T-helper 1 cell treated with Interleukin-12 subunit alpha and Interleukin-12 subunit beta and Interleukin-4 antibody, amounts not matched to agents 30 μg/mL and 1 μg/mL, for 36 hours (primary cell): ENCODE measurements at regions not wholly inside any gene's neighbourhood (a gene's known extent, or its start where the extent isn't known, plus 50 kb on each side); places are given as distances from the start of the nearest gene placed in this dataset.

Experiments used
- H3K27ac Mint-ChIP-seq: one replicate; pipeline ENCODE4 v1.8.0; 2021; ENCODE audit warnings: mild to moderate bottlenecking, mixed read lengths
- H3K27me3 Mint-ChIP-seq: one replicate; pipeline ENCODE4 v1.8.0; 2021; ENCODE audit warnings: low read depth, mixed read lengths
- H3K36me3 Mint-ChIP-seq: one replicate; pipeline ENCODE4 v1.8.0; 2021; ENCODE audit warnings: low read depth, mixed read lengths
- H3K4me1 Mint-ChIP-seq: one replicate; pipeline ENCODE4 v1.8.0; 2021; ENCODE audit warnings: low read depth, mixed read lengths
- H3K4me3 Mint-ChIP-seq: one replicate; pipeline ENCODE4 v1.8.0; 2021; ENCODE audit warnings: mild to moderate bottlenecking, moderate library complexity, mixed read lengths
- H3K9me3 Mint-ChIP-seq: one replicate; pipeline ENCODE4 v1.8.0; 2021; ENCODE audit warnings: mixed read lengths

DNA sequence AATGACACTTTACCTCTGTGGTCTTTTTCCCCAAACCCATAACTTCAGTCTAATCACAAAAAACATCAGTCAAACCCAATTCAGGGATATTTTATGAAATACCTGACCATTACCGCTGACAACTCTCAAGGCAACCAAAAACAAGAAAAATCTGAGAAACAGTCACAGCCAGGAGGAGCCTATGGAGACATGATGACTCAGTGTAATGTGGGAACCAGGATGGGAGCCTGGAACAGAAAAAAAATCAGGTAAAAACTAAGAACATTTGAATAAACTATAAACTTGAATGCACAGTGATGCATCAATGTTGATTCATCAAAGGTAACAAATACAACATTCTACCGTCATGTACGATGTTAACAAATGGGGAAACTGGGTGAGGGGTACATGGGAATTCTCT, 84.1 kb upstream of the TSHZ2 start:
- H3K4me1 Mint-ChIP-seq = no peaks in the 10 kb centered on the region
- H3K4me3 Mint-ChIP-seq = no peak overlapping the region
- no peak overlapping the region for H3K27ac Mint-ChIP-seq
- peaks cover 10% of the 10 kb centered on the region for H3K27me3 Mint-ChIP-seq
- no peaks in the 10 kb centered on the region for H3K36me3 Mint-ChIP-seq
- H3K9me3 Mint-ChIP-seq = peaks cover 8% of the 10 kb centered on the region

DNA sequence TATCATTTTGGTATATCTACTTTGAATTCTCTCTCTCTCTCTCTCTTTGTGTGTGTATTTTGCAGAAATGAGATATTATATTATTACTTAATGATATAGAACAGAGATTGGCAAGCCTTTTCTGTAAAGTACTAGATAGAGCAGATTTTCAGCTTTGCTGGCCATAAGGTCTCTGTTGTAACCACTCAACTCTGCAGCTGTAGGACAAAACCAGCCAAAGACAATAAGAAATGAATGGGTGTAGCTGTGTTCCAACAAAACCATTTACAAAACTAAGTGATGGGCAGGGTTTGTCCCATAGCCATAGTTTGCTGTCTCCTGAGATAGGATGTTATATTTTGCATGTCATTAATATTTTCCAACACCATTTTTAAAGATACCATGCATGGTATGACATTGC, 91.2 kb upstream of the TSHZ2 start:
- no peaks in the 10 kb centered on the region for H3K4me1 Mint-ChIP-seq
- no peak overlapping the region for H3K27ac Mint-ChIP-seq
- H3K27me3 Mint-ChIP-seq = peaks cover 10% of the 10 kb centered on the region
- H3K4me3 Mint-ChIP-seq = no peak overlapping the region
- no peaks in the 10 kb centered on the region for H3K9me3 Mint-ChIP-seq
- H3K36me3 Mint-ChIP-seq = no peaks in the 10 kb centered on the region

DNA sequence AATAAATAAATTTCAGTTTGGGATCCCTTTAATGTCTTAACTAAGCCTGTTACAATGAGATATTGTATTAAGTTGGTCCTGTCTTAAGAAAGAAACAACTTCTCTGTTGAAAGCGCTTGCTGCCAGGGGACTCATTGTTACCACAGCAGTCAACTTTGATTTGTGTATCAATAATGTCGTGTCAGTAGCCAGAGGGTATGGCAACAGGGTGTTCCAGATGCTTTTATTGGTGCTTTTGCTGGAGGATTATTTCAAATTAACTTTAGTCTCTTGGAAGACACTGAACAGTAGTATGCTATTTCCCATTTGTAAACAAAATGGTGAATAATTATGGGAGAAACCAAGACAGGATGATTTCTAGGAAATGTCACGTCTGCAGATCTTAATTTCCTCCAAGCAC, 91.9 kb upstream of the TSHZ2 start:
- H3K36me3 Mint-ChIP-seq = no peaks in the 10 kb centered on the region
- H3K27ac Mint-ChIP-seq = no peak overlapping the region
- H3K4me3 Mint-ChIP-seq = no peak overlapping the region
- peaks cover 10% of the 10 kb centered on the region for H3K27me3 Mint-ChIP-seq
- H3K4me1 Mint-ChIP-seq = no peaks in the 10 kb centered on the region
- no peaks in the 10 kb centered on the region for H3K9me3 Mint-ChIP-seq

DNA sequence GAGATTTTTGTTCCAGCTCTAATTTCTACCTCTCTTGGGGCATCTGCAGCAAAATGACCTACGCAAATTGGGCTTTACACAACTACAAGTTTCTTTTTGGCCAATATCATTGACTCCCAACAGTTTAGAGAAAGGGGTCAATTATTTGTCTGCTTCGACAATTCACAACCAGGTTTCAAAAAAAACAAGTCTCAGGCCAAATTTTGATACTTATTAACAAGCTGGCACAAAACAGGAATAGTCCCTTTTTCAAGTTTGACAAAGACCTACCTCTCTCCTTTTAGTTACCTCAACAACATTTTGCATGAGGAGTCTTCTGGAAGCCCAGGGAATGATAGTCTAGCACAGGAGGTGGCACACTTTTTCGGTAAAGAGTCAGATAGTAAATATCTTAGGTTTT, 97.9 kb upstream of the TSHZ2 start:
- Mint-ChIP-seq H3K4me3 (no peak overlapping the region), H3K36me3 (no peaks in the 10 kb centered on the region), H3K27me3 (no peaks in the 10 kb centered on the region), H3K27ac (no peak overlapping the region), H3K4me1 (peaks cover 2% of the 10 kb centered on the region), H3K9me3 (no peaks in the 10 kb centered on the region)

DNA sequence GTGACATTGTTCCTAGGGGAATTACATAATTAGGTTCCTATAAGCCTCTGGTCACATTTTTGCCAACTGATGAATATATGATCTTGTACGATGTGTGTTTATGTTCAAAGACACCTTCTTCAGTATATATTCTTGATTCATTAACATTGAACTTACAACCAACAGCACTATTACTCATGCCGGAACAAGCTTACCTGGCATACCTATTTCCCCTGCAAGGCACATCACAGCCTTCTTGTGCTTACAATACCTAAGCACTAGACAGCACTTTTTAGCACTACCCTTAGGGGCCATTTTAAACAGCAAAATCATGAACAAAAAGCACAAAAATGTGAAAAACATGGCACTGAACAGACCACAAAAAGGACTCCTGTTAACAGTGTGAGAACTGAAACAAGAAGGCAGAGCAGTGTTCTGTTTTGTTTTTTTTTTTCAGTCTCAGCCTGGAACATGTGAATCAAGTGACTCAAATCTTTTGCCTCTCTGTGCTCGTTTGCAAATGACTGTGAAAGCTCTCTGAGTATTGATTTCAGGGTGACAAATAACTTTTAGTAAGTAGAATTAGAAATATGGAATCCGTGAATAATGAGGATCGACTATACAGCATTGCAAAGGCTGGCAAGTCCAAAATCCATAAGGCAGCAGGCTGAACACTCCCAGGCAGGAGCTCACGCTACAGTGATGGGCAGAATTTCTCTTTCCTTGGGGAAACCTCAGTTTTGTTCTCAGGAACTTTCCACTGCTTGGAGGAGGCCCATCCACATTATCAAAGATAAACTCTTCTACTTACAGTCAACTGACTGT, 102.3 kb upstream of the TSHZ2 start:
- no peak overlapping the region for H3K4me3 Mint-ChIP-seq
- no peak overlapping the region for H3K27ac Mint-ChIP-seq
- H3K36me3 Mint-ChIP-seq = no peaks in the 10 kb centered on the region
- H3K4me1 Mint-ChIP-seq = peaks cover 4% of the 10 kb centered on the region
- no peaks in the 10 kb centered on the region for H3K27me3 Mint-ChIP-seq
- no peaks in the 10 kb centered on the region for H3K9me3 Mint-ChIP-seq

DNA sequence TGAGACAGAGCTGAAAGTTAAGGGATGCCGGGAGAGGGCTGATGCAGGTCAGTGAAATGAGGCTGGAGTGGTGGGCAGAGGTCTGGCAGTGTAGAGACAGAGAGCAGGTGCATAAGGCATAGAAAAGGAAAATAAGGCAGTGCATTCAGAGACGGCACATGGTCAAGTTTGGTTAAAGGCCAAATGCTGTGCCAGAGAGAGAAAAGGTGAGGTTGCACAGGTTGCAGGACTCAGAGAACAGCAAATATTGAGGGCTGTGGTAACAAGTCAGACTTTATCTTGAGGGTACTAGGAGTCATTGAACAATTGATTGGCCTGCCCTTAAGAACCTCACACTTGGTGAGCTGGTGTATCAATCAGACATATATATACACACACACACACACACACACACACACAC, 102.9 kb upstream of the TSHZ2 start:
- no peaks in the 10 kb centered on the region for H3K36me3 Mint-ChIP-seq
- H3K9me3 Mint-ChIP-seq = no peaks in the 10 kb centered on the region
- H3K4me3 Mint-ChIP-seq = no peak overlapping the region
- no peaks in the 10 kb centered on the region for H3K27me3 Mint-ChIP-seq
- H3K27ac Mint-ChIP-seq = no peak overlapping the region
- H3K4me1 Mint-ChIP-seq = peaks cover 8% of the 10 kb centered on the region

DNA sequence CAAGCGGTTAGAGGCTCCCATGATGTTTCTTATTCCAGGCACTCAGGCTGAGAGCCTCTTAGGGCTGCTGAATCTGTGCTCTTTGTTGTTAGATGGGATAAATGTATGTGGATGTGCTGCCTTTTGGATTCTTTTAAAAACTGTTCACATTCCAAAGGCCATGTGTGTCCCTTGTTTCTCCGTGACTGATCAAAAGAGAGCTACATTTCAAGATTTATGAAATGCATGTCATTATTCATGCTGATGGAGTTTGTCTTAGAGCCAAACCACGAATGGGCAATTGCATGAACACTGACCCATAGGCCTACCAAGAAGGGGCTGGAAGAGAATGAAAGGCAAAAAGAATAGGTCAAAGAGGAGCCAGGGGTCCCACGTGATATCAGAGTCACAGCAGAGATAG, 104.9 kb upstream of the TSHZ2 start:
- peaks cover 8% of the 10 kb centered on the region for H3K4me1 Mint-ChIP-seq
- no peaks in the 10 kb centered on the region for H3K27me3 Mint-ChIP-seq

DNA sequence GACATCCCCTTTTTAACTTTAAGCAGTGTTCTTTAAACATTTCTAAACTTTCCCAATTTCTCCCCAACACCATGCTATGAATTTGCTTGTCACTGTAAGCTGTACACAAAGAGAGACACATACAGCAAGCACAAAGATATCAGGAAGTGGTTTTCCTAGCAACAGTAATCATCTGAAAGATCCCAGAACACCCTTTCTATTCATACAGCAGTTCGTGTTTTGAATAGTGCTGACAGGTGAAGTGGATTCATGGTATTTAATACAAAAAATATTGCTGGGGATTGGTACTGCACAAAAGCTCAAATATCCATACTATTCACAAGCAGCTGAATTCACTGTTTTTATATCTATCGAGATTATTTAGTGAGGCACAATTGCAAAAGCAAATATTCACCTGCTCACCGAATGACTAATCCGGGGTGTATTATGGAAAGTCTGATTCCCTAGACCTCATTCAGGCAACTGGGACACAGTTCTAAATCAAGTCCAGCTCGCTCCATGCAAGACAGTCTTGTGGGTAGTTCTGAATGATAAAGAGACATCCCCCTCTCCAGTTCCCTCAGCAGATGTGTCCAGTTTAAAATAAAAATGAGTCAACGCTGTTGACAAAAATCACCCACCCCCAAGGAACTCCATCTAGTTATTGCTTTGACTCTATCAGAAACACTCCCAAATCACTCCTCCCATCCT, 107.1 kb upstream of the TSHZ2 start:
- Mint-ChIP-seq H3K36me3 (no peaks in the 10 kb centered on the region), H3K4me1 (peaks cover 8% of the 10 kb centered on the region), H3K4me3 (no peak overlapping the region), H3K27ac (no peak overlapping the region), H3K27me3 (no peaks in the 10 kb centered on the region), H3K9me3 (peaks cover 5% of the 10 kb centered on the region)

More for the DNA sequence above, 104.9 kb upstream of the TSHZ2 start:
- H3K36me3 Mint-ChIP-seq = no peaks in the 10 kb centered on the region
- no peak overlapping the region for H3K27ac Mint-ChIP-seq
- H3K9me3 Mint-ChIP-seq = peaks cover 5% of the 10 kb centered on the region
- no peak overlapping the region for H3K4me3 Mint-ChIP-seq

DNA sequence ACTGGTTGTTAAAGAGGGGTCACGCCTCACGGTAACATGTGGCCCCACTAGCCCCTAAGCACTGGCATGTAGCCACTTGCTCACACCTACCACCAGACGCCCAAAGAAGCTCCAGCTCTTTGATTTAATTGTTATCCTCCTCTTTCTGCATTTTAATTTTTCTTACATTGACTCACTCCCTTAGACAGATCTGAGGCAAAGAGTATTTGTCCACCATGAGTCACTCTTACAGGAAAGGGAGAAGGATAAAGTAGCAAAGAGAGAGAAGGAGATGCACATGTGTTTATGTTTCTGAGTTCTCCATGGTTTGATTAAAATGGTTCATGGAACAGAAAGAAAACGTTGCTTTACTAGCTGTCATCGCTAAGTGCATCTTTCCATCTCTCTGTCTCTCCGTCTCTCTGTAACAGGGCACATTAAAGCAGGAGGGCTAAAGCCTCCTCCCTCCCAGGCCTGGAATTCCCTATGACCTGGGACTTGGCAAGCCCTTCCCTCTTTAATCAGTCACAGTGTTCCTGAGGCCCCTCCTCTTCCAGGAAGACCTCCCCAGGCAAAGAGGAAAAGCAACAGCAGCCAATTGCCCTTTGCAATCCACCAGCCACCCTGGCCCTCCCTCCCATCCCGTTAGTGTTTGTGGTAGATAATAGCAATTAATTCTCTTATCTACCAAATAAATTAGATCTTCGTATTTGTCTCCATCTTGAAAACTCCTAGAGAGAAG, 112.8 kb upstream of the TSHZ2 start:
- H3K4me1 Mint-ChIP-seq = no peaks in the 10 kb centered on the region
- H3K4me3 Mint-ChIP-seq = no peak overlapping the region
- H3K27me3 Mint-ChIP-seq = no peaks in the 10 kb centered on the region
- no peak overlapping the region for H3K27ac Mint-ChIP-seq
- peaks cover 9% of the 10 kb centered on the region for H3K9me3 Mint-ChIP-seq
- H3K36me3 Mint-ChIP-seq = no peaks in the 10 kb centered on the region

DNA sequence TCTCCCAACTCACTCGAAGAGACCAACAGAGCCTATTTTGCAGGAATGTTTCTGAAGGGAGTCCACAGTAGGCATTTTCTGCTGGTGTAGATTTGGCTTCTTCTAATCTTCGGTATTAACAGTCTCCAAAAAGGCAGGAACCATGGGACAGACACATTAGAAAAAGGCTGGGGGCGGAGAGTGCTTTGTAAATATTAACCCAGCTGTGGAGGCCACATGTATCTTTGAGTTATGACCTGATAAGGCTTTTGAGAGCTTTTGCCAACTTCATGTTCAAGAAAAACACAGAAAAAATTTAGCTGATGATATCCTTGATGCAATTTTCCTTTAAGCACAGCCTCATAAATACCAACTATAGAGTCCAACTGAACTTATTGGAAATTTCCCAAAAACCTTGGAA, 119.4 kb upstream of the TSHZ2 start:
- Mint-ChIP-seq H3K27me3 (no peaks in the 10 kb centered on the region), H3K4me1 (no peaks in the 10 kb centered on the region), H3K27ac (no peak overlapping the region)

DNA sequence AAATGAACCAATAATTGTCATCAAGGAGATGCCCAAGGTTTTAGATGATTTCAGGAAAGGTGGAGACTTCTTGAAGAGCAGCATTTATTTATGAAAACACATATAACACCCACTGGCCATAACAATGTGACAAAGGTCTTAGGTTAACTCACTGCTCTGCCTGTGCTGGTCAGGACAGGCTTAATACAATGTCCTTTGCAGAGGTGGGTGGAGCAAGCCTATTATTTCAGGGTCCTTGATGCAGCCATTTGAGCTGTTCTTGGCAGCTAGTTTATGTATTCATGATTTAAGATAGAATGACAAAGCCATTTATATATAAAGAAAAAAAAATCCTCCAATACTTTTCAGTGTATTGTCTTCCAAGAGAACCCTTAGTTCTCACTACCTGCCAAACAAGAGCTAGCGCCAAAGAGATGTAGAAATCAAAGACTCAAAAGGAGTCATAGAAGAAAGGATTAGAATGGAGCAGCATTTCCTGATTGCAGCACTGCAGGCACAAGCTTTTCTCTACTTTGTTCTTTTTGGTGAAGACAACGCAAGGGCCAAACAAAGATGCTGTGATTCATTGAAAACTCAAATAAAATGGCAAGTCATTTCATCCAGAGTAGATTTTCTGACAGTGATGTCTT, 124.3 kb upstream of the TSHZ2 start:
- no peak overlapping the region for H3K4me3 Mint-ChIP-seq
- H3K27me3 Mint-ChIP-seq = no peaks in the 10 kb centered on the region
- no peaks in the 10 kb centered on the region for H3K36me3 Mint-ChIP-seq
- H3K4me1 Mint-ChIP-seq = no peaks in the 10 kb centered on the region
- no peaks in the 10 kb centered on the region for H3K9me3 Mint-ChIP-seq
- no peak overlapping the region for H3K27ac Mint-ChIP-seq

More for the DNA sequence above, 119.4 kb upstream of the TSHZ2 start:
- Mint-ChIP-seq H3K4me3 (no peak overlapping the region), H3K36me3 (no peaks in the 10 kb centered on the region), H3K9me3 (peaks cover 3% of the 10 kb centered on the region)

DNA sequence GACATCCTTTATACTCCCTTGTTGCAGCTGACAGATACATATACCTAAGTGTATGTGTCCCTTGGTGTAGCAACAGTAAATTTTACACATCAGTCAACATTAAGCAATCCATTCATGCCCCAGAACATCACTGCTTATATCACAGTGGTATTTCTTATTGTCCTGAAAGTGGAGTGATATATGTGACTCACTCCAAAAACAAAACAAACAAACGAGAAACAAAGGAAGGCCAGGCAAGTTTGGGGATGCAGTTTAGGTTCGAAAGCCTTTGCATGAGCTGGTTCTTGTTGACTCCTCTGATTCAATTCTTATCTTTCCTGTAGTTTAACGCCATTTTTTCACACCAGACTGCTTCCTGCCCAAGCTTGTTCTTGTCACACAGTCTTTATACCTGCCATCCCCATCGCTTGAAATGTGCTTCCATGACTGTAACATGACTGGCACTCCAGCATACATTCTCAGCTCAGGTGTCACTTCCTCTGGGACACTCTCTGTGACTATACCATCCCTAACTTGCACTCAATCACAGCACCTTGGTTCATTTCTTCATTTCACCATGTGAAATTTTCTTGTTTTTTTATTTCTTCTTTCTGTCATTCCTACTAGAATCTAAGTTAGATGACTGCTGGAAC, 125.0 kb upstream of the TSHZ2 start:
- no peaks in the 10 kb centered on the region for H3K27me3 Mint-ChIP-seq
- no peaks in the 10 kb centered on the region for H3K36me3 Mint-ChIP-seq
- H3K4me1 Mint-ChIP-seq = no peaks in the 10 kb centered on the region
- no peak overlapping the region for H3K4me3 Mint-ChIP-seq
- no peaks in the 10 kb centered on the region for H3K9me3 Mint-ChIP-seq
- no peak overlapping the region for H3K27ac Mint-ChIP-seq

DNA sequence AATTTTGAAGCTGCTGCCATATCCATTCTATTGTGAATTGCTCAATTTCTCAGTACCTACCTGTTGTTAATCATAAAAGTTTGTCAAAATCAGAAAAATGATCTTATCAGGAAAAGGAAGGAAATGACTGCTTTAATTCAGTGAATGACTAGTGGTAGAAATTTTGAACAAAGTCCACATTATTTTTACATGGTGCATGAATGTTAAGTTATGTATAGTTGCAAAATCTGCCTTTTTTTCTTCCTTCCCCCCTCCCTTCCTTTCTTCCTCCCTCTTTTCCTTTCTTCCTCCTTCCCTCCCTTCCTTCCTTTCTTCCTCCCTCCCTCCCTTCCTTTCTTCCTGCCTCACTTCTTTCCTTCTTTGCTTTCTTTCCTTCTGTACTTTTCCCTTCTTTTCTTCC, 127.1 kb upstream of the TSHZ2 start:
- Mint-ChIP-seq H3K27me3 (no peaks in the 10 kb centered on the region), H3K4me1 (no peaks in the 10 kb centered on the region), H3K27ac (no peak overlapping the region), H3K4me3 (no peak overlapping the region), H3K36me3 (no peaks in the 10 kb centered on the region), H3K9me3 (no peaks in the 10 kb centered on the region)

DNA sequence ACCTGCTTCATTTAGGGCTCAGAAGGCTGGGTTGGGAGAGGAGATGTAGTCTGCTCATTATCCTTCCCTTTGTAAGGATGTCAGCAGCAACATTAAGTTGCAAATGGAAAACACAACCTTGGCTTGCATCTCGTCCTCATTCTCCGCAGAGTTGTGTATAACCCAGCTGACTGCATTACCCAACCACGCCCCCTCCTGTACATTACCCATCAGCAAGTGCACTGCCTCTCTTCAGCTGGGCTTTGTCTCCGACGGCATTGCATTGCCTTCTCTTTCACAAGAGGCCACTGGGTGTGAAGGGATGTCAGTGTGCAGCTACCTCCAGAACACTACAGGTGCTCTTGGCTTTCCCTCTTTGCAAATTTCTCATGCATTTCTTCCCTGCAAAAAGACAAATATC, 128.7 kb upstream of the TSHZ2 start:
- no peaks in the 10 kb centered on the region for H3K27me3 Mint-ChIP-seq
- H3K9me3 Mint-ChIP-seq = no peaks in the 10 kb centered on the region
- H3K4me3 Mint-ChIP-seq = no peak overlapping the region
- H3K27ac Mint-ChIP-seq = no peak overlapping the region
- H3K4me1 Mint-ChIP-seq = no peaks in the 10 kb centered on the region
- H3K36me3 Mint-ChIP-seq = no peaks in the 10 kb centered on the region
